ACHN (cell line): ENCODE measurements at regions not wholly inside any gene's neighbourhood (a gene's known extent, or its start where the extent isn't known, plus 50 kb on each side); places are given as distances from the start of the nearest gene placed in this dataset.
"Not testable (repeated sequence)": the region's sequence is repeated elsewhere in the genome, so short reads cannot be mapped to it uniquely, and the experiment has no call there.

Experiments used
- DNase-seq: peaks from one replicate; pipeline ENCODE4 v3.0.0-alpha.2; 2015
- in situ Hi-C: cut with HindIII; loops from 2 replicates; pipeline ENCODE4 v1.10.0; 2017; ENCODE audit warnings: low sequenced_read_pairs, low pct_ligation_motif_present, low pct_unique_long_range_greater_than_20kb

GRCh38 chr7:79915346-79915745 lies 219.3 kb upstream of the GNAI1 start:
- in situ Hi-C loops, DNase-seq: not testable (repeated sequence)

- in situ Hi-C loops = no loop called here
- DNase-seq = no peak
Measured at GRCh38 chr7:79912213-79912633, 222.4 kb upstream of the GNAI1 start.

DNA sequence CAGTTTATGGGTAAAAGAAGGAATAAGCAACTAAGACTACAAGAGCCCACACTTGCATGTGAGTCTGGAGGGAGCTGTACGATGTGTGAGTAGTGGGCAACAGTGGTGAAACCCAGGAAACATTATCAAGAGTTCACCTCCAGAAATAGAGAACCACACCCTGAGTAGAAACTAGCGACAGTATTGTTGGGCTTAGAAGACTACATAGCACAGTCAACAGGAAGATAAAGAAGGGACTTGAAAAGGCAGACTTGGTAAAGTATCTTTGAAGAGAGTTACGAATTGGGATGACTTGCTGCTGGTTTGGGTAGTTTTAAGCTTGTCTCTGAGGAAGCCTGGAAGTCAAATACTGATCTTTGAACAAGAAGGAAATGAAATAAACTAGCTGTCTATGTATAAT lies 223.2 kb upstream of the GNAI1 start:
- in situ Hi-C loops = no loop called here
- DNase-seq = no peak

GRCh38 chr7:79909176-79909575 lies 225.5 kb upstream of the GNAI1 start:
- in situ Hi-C loops = no loop called here
- DNase-seq = no peak

DNA sequence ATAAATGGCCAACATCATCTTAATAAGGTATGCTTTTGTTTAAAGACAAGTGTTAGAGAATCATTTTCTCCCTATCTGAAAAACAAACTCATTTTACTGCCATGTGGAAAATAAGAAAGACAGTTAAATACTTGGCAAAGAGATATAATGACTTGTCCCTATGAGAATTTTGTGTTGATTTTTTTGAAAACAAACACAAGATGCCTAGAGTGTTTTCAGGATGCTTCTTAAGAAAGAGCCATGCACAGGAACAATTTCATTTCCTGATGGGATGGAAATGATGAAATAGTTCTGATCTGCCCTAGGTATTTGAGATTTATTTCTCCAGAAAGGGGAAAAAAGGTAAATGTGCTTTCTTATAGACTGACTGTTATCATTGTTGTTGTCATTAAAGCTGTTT lies 237.5 kb upstream of the GNAI1 start:
- in situ Hi-C loops = no loop called here
- DNase-seq = no peak

- in situ Hi-C loops = no loop called here
- DNase-seq = no peak
Measured at GRCh38 chr7:79893991-79894390, 240.6 kb upstream of the GNAI1 start.

GRCh38 chr7:79882922-79883321 lies 251.7 kb upstream of the GNAI1 start:
- no peak for DNase-seq
- in situ Hi-C loops = no loop called here

GRCh38 chr7:79880312-79880711 lies 254.3 kb upstream of the GNAI1 start:
- DNase-seq = no peak
- in situ Hi-C loops = no loop called here

- in situ Hi-C loops = no loop called here
- DNase-seq = no peak
Measured at GRCh38 chr7:79877874-79878465, 256.7 kb upstream of the GNAI1 start.

DNA sequence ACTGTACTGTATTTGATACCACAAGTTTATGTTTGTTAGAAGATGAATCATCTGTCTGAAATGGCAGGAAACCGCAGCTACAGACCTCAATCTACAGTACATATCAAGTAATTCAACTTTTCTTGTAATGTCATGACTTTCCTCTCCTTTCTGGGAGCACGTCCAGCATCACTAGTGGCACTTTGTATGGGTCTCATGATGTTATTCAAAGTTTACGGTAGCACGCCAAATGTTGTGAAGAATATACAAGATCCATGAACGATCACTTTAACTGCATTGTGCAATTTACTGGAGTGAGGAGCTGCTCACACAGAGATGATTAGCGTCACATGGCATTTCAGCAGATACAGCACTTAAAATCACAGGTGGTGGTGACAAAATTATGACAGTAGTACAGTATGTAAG lies 257.8 kb upstream of the GNAI1 start:
- DNase-seq = no peak
- in situ Hi-C loops = no loop called here

DNA sequence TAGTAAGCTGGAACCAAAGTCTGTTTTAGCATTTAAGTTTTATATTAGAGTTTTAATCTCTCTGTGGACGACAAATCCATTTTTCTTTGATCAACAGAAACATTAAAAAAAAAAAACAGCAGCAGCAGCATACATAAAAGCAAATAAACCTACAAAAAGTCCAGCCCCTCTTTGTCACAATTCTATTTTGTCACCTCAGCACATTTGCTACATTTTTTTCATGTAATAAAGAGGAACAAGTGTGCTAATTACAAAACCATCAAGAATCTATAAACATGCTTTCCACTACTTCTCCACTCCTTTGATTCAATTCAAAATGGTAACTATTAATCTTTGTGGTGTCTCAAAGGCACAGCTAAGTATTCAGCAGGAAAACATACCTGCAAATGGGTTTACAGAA lies 259.8 kb upstream of the GNAI1 start:
- no peak for DNase-seq

GRCh38 chr7:79872176-79872575 lies 262.5 kb upstream of the GNAI1 start:
- in situ Hi-C loops = no loop called here
- DNase-seq = no peak

More for the DNA sequence above, 259.8 kb upstream of the GNAI1 start:
- in situ Hi-C loops = no loop called here

GRCh38 chr7:79868010-79868409 lies 266.6 kb upstream of the GNAI1 start:
- in situ Hi-C loops = no loop called here
- no peak for DNase-seq

GRCh38 chr7:79862447-79863210 lies 272.0 kb upstream of the GNAI1 start:
- DNase-seq = no peak
- in situ Hi-C loops = no loop called here

- in situ Hi-C loops = no loop called here
- DNase-seq = no peak
Measured at GRCh38 chr7:79855172-79855571, 279.5 kb upstream of the GNAI1 start.

- DNase-seq = no peak
- in situ Hi-C loops = no loop called here
Measured at GRCh38 chr7:79854621-79855020, 280.0 kb upstream of the GNAI1 start.

GRCh38 chr7:79837915-79838314 lies 296.7 kb upstream of the GNAI1 start:
- no peak for DNase-seq
- in situ Hi-C loops = no loop called here

- no peak for DNase-seq
- in situ Hi-C loops = no loop called here
Measured at GRCh38 chr7:79833616-79834015, 301.0 kb upstream of the GNAI1 start.

DNA sequence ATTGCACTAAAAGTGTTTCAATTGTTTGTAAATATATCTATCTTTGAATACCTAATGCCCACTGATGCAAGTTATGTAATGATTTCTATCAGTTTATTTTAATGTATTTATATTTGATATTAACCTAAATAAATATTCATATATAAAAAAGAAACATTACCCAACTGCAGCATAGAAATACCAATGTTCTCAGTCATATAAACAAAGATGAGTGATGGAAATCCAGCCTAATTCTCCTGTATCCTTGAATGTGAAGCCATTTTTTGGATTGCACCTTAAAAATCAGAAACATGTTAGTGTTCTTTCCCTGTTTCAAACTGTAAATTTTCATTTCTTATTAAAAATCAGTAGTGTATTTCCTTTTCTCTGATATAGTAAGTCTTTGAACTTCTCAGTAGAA lies 305.8 kb upstream of the GNAI1 start:
- in situ Hi-C loops = no loop called here

DNA sequence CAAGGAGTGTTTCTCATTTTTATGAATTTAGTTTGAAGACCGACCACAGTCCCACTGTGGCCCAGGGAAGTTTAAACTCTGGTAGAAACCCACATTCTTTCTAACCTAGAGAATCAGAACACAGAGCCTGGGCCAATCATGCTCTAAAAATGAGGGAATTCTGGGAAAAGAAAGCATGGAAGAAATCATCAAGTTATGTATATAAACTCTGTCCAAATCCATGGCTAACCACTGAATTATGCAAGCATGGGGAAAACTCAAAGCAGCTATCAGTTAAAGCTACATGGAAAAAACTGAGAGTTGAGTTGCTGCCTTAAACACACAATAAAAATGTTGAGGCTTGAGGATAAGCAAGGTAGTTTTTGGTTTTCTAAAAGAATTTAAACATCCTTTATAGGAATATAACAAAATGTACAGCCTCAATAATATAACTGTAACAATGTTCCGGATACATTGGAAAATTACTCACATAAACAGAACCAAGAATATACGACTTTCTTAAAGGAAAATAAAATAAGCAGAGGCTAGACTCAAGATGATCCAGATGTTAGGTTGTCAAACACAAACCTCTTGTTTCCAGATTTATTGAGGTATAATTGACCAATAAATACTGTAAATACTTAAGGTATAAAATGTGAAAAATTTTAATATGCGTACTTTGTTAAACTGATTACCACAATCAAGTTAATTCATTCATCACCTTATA lies 311.2 kb upstream of the GNAI1 start:
- in situ Hi-C loops = no loop called here
- DNase-seq = no peak

More for the DNA sequence above, 305.8 kb upstream of the GNAI1 start:
- DNase-seq = no peak
